T-cell (primary cell): ENCODE measurements at regions not wholly inside any gene's neighbourhood (a gene's known extent, or its start where the extent isn't known, plus 50 kb on each side); places are given as distances from the start of the nearest gene placed in this dataset.
"Not testable (repeated sequence)": the region's sequence is repeated elsewhere in the genome, so short reads cannot be mapped to it uniquely, and the experiment has no call there.

Experiments
- ATAC-seq, 4 experiments: fragments of 200-7000 bp in 3 of 4; fragments of 150-1000 bp in 1 of 4; cut with Tn5 transposase; replicated peaks in 1 of 4; 1 replicate in 3 of 4; 2 replicates in 1 of 4; pipeline ENCODE4 v1.10.0; 2021; ENCODE audit warnings: moderate library complexity in 3 of 4, mild to moderate bottlenecking in 2 of 4, moderate number of reproducible peaks in 1 of 4
- CTCF ChIA-PET, 2 donors: fragments of 300-600 bp; sonication (Branson Sonifier 250); formaldehyde crosslinking; loops; one replicate each; lab custom pipeline; 2022; ENCODE audit warnings: antibody characterized with exemption in 2 of 2; lab: Charles Lee
- POLR2A ChIA-PET, 2 donors: fragments of 300-600 bp; sonication (Branson Sonifier 250); formaldehyde crosslinking; loops; one replicate each; lab custom pipeline; 2022; ENCODE audit warnings: antibody characterized with exemption in 2 of 2; lab: Charles Lee
- DNase-seq, 35 experiments: peaks; one replicate each; pipeline versions ENCODE4 v3.0.0 to v3.0.0-alpha.2; 2013 to 2023
- H3K27ac ChIP-seq: one replicate; pipeline ENCODE4 v1.5.1; 2013; ENCODE audit warnings: low read length
- H3K27me3 ChIP-seq, 2 experiments: replicated peaks in 1 of 2; 1 replicate in 1 of 2; 2 replicates in 1 of 2; pipeline versions ENCODE4 v1.6.1 to v1.7.0; 2013; ENCODE audit warnings: low read length in 1 of 2, mixed read lengths in 1 of 2; ENCODE audit not compliant: control insufficient read depth in 2 of 2, insufficient read depth in 2 of 2; ENCODE audit errors: extremely low read depth in 1 of 2
- H3K36me3 ChIP-seq, 2 donors: 1 replicate in 1 of 2; 2 replicates in 1 of 2; pipeline versions ENCODE4 v1.6.1 to v1.7.0; 2013; ENCODE audit warnings: low read length in 1 of 2; ENCODE audit not compliant: control insufficient read depth in 2 of 2, insufficient read depth in 1 of 2; ENCODE audit errors: extremely low read depth in 1 of 2
- H3K4me1 ChIP-seq, 2 experiments: 1 replicate in 1 of 2; 2 replicates in 1 of 2; pipeline versions ENCODE4 v1.6.1 to v1.7.0; 2013; ENCODE audit warnings: low read length in 2 of 2, mixed read lengths in 1 of 2; ENCODE audit not compliant: insufficient read depth in 2 of 2, control insufficient read depth in 1 of 2; ENCODE audit errors: extremely low read depth in 1 of 2
- H3K4me3 ChIP-seq, 2 donors: 1 replicate in 1 of 2; 2 replicates in 1 of 2; pipeline versions ENCODE4 v1.5.1 to v1.7.0; 2013; ENCODE audit warnings: mild to moderate bottlenecking in 2 of 2, low read length in 1 of 2, moderate library complexity in 1 of 2; ENCODE audit not compliant: control insufficient read depth in 1 of 2; ENCODE audit errors: extremely low read depth in 1 of 2
- H3K9me3 ChIP-seq: 2 replicates; pipeline ENCODE4 v1.7.0; 2013
- H3K27ac Mint-ChIP-seq, 2 donors: one replicate each; pipeline ENCODE4 v1.8.0; 2020 to 2021; ENCODE audit warnings: mild to moderate bottlenecking in 2 of 2, mixed read lengths in 2 of 2
- H3K27me3 Mint-ChIP-seq, 2 donors: one replicate each; pipeline ENCODE4 v1.8.0; 2021 to 2022; ENCODE audit warnings: mixed read lengths in 2 of 2
- H3K36me3 Mint-ChIP-seq: one replicate; pipeline ENCODE4 v1.8.0; 2021; ENCODE audit warnings: mixed read lengths
- H3K4me1 Mint-ChIP-seq, 3 donors: one replicate each; pipeline ENCODE4 v1.8.0; 2020 to 2022; ENCODE audit warnings: mixed read lengths in 3 of 3, mild to moderate bottlenecking in 1 of 3
- H3K4me3 Mint-ChIP-seq, 3 donors: one replicate each; pipeline ENCODE4 v1.8.0; 2020 to 2022; ENCODE audit warnings: mild to moderate bottlenecking in 3 of 3, mixed read lengths in 3 of 3, moderate library complexity in 3 of 3
- H3K9me3 Mint-ChIP-seq, 3 donors: one replicate each; pipeline ENCODE4 v1.8.0; 2020 to 2022; ENCODE audit warnings: mixed read lengths in 3 of 3
- WGBS: methylation state at CpG from one replicate; pipeline ENCODE4 v1.1.5; 2013; ENCODE audit warnings: missing lambda C conversion rate; ENCODE audit not compliant: insufficient coverage; 5-methylcytosine and 5-hydroxymethylcytosine counted together

DNA sequence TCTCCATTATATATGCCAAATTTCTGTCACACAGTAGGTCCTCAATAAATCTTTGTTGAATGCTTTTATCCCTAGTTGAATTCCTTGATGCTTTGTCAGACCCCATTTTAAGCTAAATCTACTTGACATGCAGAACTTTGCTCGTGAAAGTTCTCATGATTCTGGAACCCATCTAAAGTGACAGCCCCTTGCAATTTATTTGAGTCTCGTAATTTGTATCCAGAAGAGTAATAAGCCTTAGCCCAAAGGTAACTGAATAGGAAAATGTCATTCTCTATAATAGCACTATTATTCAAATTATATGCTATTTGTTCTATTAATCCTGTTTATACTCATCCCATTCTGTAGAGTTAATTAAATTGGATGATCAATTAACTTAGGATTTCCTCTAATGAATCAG is 466.6 kb upstream of the OLFM3 start:
- Mint-ChIP-seq H3K9me3 (peaks cover 2 to 4% (median 4%) of the 10 kb centered on the region in 3 donors), H3K27me3 (no peaks in the 10 kb centered on the region), H3K27ac (no peak overlapping the region), H3K4me3 (no peak overlapping the region), H3K36me3 (no peaks in the 10 kb centered on the region), H3K4me1 (no peaks in the 10 kb centered on the region)
- CTCF ChIA-PET = no interaction called here
- WGBS = no CpG with 5 or more reads among the region's 2 CpGs
- ATAC-seq (no peak), DNase-seq (no peak)
- POLR2A ChIA-PET = no interaction called here
- no peaks in the 10 kb centered on the region for H3K36me3 ChIP-seq
- no peaks in the 10 kb centered on the region for H3K27me3 ChIP-seq
- no peak overlapping the region for H3K27ac ChIP-seq
- no peaks in the 10 kb centered on the region for H3K4me1 ChIP-seq
- H3K4me3 ChIP-seq = no peak overlapping the region
- H3K9me3 ChIP-seq = no peaks in the 10 kb centered on the region

DNA sequence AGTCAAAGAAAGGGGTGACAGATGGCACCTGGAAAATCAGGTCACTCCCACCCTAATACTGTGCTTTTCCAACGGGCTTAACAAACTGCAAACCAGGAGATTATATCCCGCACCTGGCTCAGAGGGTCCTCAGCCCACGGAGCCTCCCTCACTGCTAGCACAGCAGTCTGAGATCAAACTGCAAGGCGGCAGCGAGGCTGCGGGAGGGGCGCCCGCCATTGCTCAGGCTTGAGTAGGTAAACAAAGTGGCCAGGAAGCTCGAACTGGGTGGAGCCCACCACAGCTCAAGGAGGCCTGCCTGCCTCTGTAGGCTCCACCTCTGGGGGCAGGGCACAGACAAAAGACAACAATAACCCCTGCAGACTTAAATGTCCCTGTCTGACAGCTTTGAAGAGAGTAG is 445.6 kb upstream of the OLFM3 start:
- H3K27ac ChIP-seq, H3K4me1 ChIP-seq, POLR2A ChIA-PET, H3K36me3 Mint-ChIP-seq, H3K27me3 ChIP-seq, H3K4me1 Mint-ChIP-seq, DNase-seq, H3K27me3 Mint-ChIP-seq, H3K36me3 ChIP-seq, H3K4me3 Mint-ChIP-seq, H3K9me3 ChIP-seq, CTCF ChIA-PET, H3K27ac Mint-ChIP-seq, H3K4me3 ChIP-seq, ATAC-seq: not testable (repeated sequence)
- peaks cover 11 to 19% (median 16%) of the 10 kb centered on the region in 3 donors for H3K9me3 Mint-ChIP-seq
- 50% methylated on average over 1 of the region's 9 CpGs for whole genome bisulfite sequencing

DNA sequence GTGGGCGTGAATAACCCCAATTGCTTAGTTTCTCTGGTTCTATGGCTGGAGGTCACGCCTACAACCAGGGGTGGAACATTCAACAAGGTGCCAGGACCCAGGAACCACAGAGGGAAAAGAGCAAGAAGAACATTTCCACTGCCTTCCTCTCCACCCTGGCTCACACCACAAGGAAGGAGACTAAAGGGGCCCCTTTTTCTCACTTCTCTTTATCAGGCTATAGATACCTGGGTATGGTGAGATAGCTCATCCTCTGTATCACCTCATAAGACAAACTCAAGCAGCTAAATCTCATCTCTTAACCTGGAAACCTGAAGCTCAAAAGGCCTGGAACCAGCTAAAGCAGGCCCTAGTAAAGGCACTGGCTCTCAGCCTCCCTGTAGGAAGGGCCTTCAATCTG is 438.8 kb upstream of the OLFM3 start:
- Mint-ChIP-seq H3K27ac (no peak overlapping the region), H3K36me3 (no peaks in the 10 kb centered on the region), H3K4me1 (no peaks in the 10 kb centered on the region), H3K4me3 (no peak overlapping the region), H3K27me3 (no peaks in the 10 kb centered on the region), H3K9me3 (peaks cover 0 to 12% (median 11%) of the 10 kb centered on the region in 3 donors)
- no peak overlapping the region for H3K27ac ChIP-seq
- WGBS = 57% methylated on average over 1 of the region's 2 CpGs
- H3K9me3 ChIP-seq = no peaks in the 10 kb centered on the region
- H3K27me3 ChIP-seq = no peaks in the 10 kb centered on the region
- no peaks in the 10 kb centered on the region for H3K4me1 ChIP-seq
- DNase-seq (no peak), ATAC-seq (no peak)
- no peak overlapping the region for H3K4me3 ChIP-seq
- CTCF ChIA-PET = interaction anchor here in 1 of 2 donors (1.1 kb wide), 1 partner anchor 8 kb away, joined by 3 read pairs; no protein-coding TSS in a partner anchor
- H3K36me3 ChIP-seq = no peaks in the 10 kb centered on the region
- POLR2A ChIA-PET = no interaction called here

DNA sequence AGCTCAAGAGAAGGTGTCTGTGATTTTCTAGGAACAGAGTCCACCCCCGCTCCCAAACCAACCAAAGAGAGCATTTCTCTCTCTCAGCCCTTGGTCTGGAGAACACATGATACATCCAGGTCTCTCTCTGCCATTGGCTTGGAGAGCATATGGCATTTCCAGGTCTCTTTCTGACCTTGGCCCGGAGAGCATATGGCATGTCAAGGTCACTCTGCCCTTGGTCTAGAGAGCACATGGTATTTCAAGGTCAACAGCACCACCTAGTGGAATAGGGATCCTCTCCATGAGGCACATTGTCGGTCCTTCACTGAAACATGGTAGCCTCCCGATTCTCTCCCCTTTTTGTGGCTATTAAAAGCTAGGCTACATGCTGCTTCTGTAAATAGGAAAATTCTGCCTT is 437.7 kb upstream of the OLFM3 start:
- DNase-seq = peak in 1 of 35 experiments; percentile 0
- no peak overlapping the region for H3K27ac Mint-ChIP-seq

DNA sequence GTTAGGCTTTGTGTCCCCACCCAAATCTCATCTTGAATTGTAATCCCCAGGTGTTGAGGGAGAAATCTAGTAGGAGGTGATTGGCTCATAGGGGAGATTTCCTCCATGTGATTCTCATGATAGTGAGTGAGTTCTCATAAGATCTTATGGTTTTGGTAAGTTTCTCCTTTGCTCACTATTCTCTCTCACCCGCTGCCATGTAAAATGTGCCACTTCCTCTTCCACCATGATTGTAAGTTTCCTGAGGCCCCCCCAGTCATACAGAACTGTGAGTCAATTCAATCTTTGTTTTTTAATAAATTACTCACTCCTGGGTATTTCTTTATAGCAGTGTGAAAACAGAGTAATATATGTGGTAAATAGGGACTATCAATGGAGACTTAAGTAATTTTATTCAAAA is 434.5 kb upstream of the OLFM3 start:
- WGBS = no CpG with 5 or more reads among the region's 1 CpG

More for the DNA sequence above, 437.7 kb upstream of the OLFM3 start:
- CTCF ChIA-PET = no interaction called here
- Histone ChIP-seq H3K4me3 (no peak overlapping the region), H3K27me3 (no peaks in the 10 kb centered on the region), H3K36me3 (no peaks in the 10 kb centered on the region), H3K9me3 (no peaks in the 10 kb centered on the region), H3K4me1 (no peaks in the 10 kb centered on the region), H3K27ac (no peak overlapping the region)
- Mint-ChIP-seq H3K4me1 (no peaks in the 10 kb centered on the region), H3K27me3 (no peaks in the 10 kb centered on the region), H3K36me3 (no peaks in the 10 kb centered on the region), H3K4me3 (no peak overlapping the region), H3K9me3 (peaks cover 0 to 14% (median 11%) of the 10 kb centered on the region in 3 donors)
- WGBS = 66% methylated on average over 4 of the region's 4 CpGs
- ATAC-seq = no peak
- POLR2A ChIA-PET = no interaction called here

DNA sequence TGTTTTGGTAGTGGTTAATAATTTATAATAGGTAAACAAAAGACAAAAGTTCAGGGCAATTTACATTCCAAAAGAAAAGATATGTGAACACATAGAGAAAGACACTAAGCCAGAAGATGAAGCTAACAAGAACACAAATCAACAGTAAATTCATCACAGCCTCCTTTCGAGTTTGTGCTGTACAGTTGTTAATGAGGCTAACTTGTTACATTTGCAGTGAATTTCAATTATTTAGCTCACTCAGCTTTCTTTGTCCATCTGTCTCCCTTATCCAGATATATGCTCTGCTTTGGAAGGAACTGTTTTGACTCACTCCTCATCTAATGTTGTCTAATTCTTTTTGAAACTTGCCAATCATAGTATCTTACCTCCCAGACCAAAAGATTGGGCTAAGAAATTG is 423.3 kb upstream of the OLFM3 start:
- ChIA-PET CTCF (no interaction called here), POLR2A (no interaction called here)
- Mint-ChIP-seq H3K27ac (no peak overlapping the region), H3K36me3 (no peaks in the 10 kb centered on the region), H3K27me3 (no peaks in the 10 kb centered on the region), H3K9me3 (peaks cover 0 to 4% (median 0%) of the 10 kb centered on the region in 3 donors), H3K4me1 (no peaks in the 10 kb centered on the region), H3K4me3 (no peak overlapping the region)
- DNase-seq = no peak
- Histone ChIP-seq H3K9me3 (no peaks in the 10 kb centered on the region), H3K27me3 (no peaks in the 10 kb centered on the region), H3K27ac (no peak overlapping the region), H3K36me3 (no peaks in the 10 kb centered on the region), H3K4me3 (no peak overlapping the region), H3K4me1 (no peaks in the 10 kb centered on the region)
- WGBS = no CpG with 5 or more reads among the region's 1 CpG
- no peak for ATAC-seq

More for the DNA sequence above, 434.5 kb upstream of the OLFM3 start:
- Histone ChIP-seq H3K36me3 (no peaks in the 10 kb centered on the region), H3K27me3 (no peaks in the 10 kb centered on the region), H3K4me1 (no peaks in the 10 kb centered on the region), H3K9me3 (no peaks in the 10 kb centered on the region), H3K27ac (no peak overlapping the region), H3K4me3 (no peak overlapping the region)
- no peak for DNase-seq
- ChIA-PET POLR2A (no interaction called here), CTCF (no interaction called here)
- Mint-ChIP-seq H3K27me3 (no peaks in the 10 kb centered on the region), H3K9me3 (peaks cover 0 to 14% (median 6%) of the 10 kb centered on the region in 3 donors), H3K4me1 (no peaks in the 10 kb centered on the region), H3K36me3 (no peaks in the 10 kb centered on the region), H3K4me3 (no peak overlapping the region), H3K27ac (no peak overlapping the region)
- no peak for ATAC-seq
